HG03469 (cell line): ENCODE measurements at regions not wholly inside any gene's neighbourhood (a gene's known extent, or its start where the extent isn't known, plus 50 kb on each side); places are given as distances from the start of the nearest gene placed in this dataset.

Experiments
- ATAC-seq: cut with Tn5 transposase; IDR thresholded peaks from one replicate; pipeline ENCODE4 v1.9.1; 2021; ENCODE audit warnings: mild to moderate bottlenecking, moderate library complexity, moderate number of reproducible peaks; ENCODE audit not compliant: unreplicated experiment

DNA sequence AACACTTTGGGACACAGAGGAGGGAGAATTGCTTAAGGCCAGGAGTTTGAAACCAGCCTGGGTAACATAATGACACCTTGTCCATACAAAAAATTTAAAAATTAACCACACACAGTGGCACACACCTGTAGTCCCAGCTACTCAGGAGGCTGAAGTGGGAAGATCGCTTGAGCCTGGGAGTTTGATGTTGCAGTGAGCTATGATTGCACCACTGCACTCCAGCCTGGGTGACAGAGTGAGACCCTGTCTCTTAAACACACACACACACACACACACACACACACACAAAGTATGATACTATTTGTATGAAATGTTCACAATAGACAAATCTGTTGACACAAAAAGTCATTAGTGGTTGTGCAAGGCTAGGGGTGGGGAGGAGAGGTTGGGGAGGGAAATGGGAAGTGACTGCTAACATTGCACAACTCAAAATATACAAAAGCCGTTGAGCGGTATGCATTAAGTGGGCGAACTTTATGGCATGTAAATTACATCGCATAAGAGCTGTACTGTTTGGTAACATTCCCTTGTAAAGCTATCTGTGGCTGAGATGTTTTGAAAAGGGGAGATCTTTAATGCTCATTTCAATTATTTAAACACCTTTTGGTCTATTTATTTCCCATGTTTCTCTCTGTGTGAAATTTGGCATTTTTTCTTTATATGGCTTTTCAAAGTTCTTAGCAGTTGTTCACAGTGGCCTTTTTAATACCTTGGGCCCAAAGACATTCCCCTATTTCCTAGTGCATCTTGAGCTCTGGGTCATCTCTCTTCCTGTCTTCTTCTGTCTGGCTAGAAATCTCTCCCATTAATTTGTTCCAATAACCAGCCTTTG is 58.9 kb upstream of the ZNF516 start:
- no peak for ATAC-seq

- ATAC-seq: no peak
Measured at GRCh38 chr18:76548541-76548940, 53.5 kb upstream of the ZNF516 start.

DNA sequence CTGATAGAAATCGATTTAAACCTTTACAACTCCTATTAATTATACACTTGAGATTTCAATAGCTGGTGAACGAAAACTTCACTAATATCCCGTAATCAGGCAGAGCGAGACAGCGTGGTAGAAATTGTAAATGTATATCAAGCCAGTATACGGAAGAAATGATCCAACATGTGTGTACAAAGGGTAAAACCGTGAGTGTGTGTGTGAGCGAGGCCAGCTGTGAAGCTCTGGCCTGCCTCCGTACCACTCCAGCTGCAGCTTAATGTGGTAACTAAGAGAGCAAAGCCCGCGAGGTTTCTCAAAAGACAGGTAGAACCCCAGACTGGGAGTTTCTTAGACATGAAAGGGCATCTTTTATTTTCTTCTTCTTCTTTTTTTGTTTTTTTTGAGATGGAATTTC is 52.3 kb upstream of the ZNF516 start:
- no peak for ATAC-seq

- ATAC-seq: no peak
Measured at GRCh38 chr18:76546436-76546835, 51.4 kb upstream of the ZNF516 start.

DNA sequence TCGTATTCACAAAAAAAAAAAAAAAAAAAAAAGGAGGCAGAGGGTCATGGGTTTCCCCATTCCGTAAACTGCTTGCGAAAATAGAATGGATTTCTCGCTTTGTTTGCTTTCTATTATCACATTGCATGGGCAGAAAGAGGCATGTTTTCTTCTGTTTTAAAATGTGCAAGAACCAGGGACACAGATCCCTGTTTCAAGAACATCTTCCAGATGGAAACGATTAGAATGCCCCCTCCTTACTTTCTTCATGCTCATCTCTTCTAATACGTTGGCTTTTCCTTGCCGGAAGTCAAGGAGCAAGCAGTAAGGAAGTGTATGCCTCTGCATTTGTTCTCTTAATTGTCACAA is 51.0 kb upstream of the ZNF516 start:
- no peak for ATAC-seq

GRCh38 chr18:76545433-76546087 is 50.5 kb upstream of the ZNF516 start:
- no peak for ATAC-seq

DNA sequence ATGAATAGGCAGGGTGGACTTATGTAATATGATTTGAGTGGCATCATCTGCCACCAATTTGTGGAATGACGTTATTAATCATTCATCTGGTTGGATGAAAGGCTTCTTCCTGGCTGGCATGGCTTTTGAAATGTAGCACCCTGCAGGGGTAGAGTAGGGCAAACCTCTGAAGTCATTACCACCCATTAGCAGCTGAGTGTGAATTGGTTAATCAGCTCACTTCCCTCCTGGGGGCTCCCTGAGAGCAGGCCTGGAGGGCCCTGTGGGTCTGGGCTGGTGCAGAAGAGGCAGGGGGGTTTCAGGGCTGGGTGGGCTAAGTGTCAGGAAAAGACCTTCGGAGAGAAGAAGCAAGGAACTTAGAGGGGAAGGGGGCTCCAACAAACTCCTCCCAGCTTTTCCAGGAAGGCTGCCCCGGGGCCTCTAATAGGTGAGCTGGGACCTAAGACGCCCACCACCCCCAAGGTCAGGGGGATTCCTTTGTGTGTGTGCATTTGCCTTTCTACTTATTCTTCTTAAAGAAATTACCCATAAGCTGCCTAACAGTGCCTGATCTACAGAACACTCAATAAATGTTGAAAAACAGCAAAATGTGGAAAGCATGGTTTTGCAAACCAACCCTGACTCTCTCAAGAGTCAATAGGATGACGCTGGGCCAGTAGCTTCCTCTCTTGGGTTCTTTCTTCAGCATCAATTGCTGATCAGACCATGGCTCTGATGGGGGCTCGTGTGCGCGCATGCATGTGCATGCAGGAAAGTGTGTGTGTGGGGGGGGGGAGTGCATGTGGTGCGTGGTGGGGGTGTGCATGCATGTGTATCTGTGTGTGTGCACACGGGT is 49.7 kb upstream of the ZNF516 start:
- ATAC-seq: no peak
